H9 (cell line): ENCODE measurements at regions not wholly inside any gene's neighbourhood (a gene's known extent, or its start where the extent isn't known, plus 50 kb on each side); places are given as distances from the start of the nearest gene placed in this dataset.

Source experiments
- DNase-seq: peaks from one replicate; pipeline ENCODE4 v3.0.0-alpha.2; 2017
- H2AFZ ChIP-seq: one replicate; pipeline ENCODE4 v1.6.1; 2013; ENCODE audit warnings: mild to moderate bottlenecking, low read length, control low read depth, moderate library complexity
- H2AK5ac ChIP-seq: 2 replicates; pipeline ENCODE4 v1.6.1; 2013; ENCODE audit warnings: low read length, control low read depth, mixed read lengths; ENCODE audit not compliant: insufficient read length
- H2BK120ac ChIP-seq: one replicate; pipeline ENCODE4 v1.6.1; 2013; ENCODE audit warnings: low read depth, mild to moderate bottlenecking, low read length, control low read depth, inconsistent platforms; ENCODE audit not compliant: poor library complexity, severe bottlenecking
- H2BK12ac ChIP-seq: 2 replicates; pipeline ENCODE4 v1.6.1; 2013; ENCODE audit warnings: low read length, control low read depth, mixed read lengths, low read depth; ENCODE audit not compliant: insufficient read length
- H2BK15ac ChIP-seq: 2 replicates; pipeline ENCODE4 v1.6.1; 2013; ENCODE audit warnings: low read depth, low read length, control low read depth
- H2BK20ac ChIP-seq: one replicate; pipeline ENCODE4 v1.6.1; 2013; ENCODE audit warnings: low read depth, mild to moderate bottlenecking, low read length, control low read depth, inconsistent platforms; ENCODE audit not compliant: poor library complexity, severe bottlenecking
- H2BK5ac ChIP-seq: 2 replicates; pipeline ENCODE4 v1.6.1; 2013; ENCODE audit warnings: low read length, control low read depth, mixed read lengths; ENCODE audit not compliant: insufficient read length
- H3K14ac ChIP-seq: 2 replicates; pipeline ENCODE4 v1.6.1; 2013; ENCODE audit warnings: low read length, control low read depth; ENCODE audit not compliant: insufficient read depth
- H3K18ac ChIP-seq: 2 replicates; pipeline ENCODE4 v1.6.1; 2013; ENCODE audit warnings: low read depth, mild to moderate bottlenecking, mixed read lengths, low read length, control low read depth; ENCODE audit not compliant: insufficient read length
- H3K23ac ChIP-seq: 2 replicates; pipeline ENCODE4 v1.6.1; 2013; ENCODE audit warnings: low read length, control low read depth, mixed read lengths, low read depth; ENCODE audit not compliant: insufficient read length
- H3K23me2 ChIP-seq: 2 replicates; pipeline ENCODE4 v1.6.1; 2013; ENCODE audit warnings: low read depth, mild to moderate bottlenecking, mixed read lengths, low read length, control low read depth; ENCODE audit not compliant: insufficient read length, poor library complexity, severe bottlenecking
- H3K27ac ChIP-seq: 2 replicates; pipeline ENCODE4 v1.5.1; 2013; ENCODE audit warnings: low read length, control low read depth, mixed read lengths, low read depth; ENCODE audit not compliant: insufficient read length
- H3K27me3 ChIP-seq: 2 replicates; pipeline ENCODE4 v1.6.1; 2013; ENCODE audit warnings: low read length, control low read depth, inconsistent platforms; ENCODE audit not compliant: insufficient read depth
- H3K4ac ChIP-seq: 2 replicates; pipeline ENCODE4 v1.6.1; 2013; ENCODE audit warnings: low read depth, mild to moderate bottlenecking, control low read depth, inconsistent platforms, low read length, moderate library complexity
- H3K4me1 ChIP-seq: 2 replicates; pipeline ENCODE4 v1.6.1; 2013; ENCODE audit warnings: low read length, control low read depth, inconsistent platforms; ENCODE audit not compliant: insufficient read depth
- H3K4me2 ChIP-seq: 2 replicates; pipeline ENCODE4 v1.6.1; 2013; ENCODE audit warnings: low read length, control low read depth, mixed read lengths; ENCODE audit not compliant: insufficient read length, insufficient read depth
- H3K56ac ChIP-seq: 2 replicates; pipeline ENCODE4 v1.6.1; 2013; ENCODE audit warnings: low read depth, mild to moderate bottlenecking, mixed read lengths, low read length, control low read depth; ENCODE audit not compliant: insufficient read length
- H3K79me1 ChIP-seq: 2 replicates; pipeline ENCODE4 v1.6.1; 2013; ENCODE audit warnings: low read depth, mild to moderate bottlenecking, moderate library complexity, low read length, control low read depth, inconsistent platforms; ENCODE audit not compliant: insufficient read depth, poor library complexity, severe bottlenecking
- H3K79me2 ChIP-seq: 2 replicates; pipeline ENCODE4 v1.6.1; 2013; ENCODE audit warnings: low read length, control low read depth, inconsistent platforms; ENCODE audit not compliant: insufficient read depth
- H3K9ac ChIP-seq: 2 replicates; pipeline ENCODE4 v1.6.1; 2013; ENCODE audit warnings: low read length, control low read depth, mixed read lengths; ENCODE audit not compliant: insufficient read length; ENCODE audit errors: extremely low read depth
- H3K9me3 ChIP-seq: one replicate; pipeline ENCODE4 v1.6.1; 2013; ENCODE audit warnings: low read depth, low read length, inconsistent platforms; ENCODE audit not compliant: control insufficient read depth
- H3T11ph ChIP-seq: one replicate; pipeline ENCODE4 v1.6.1; 2013; ENCODE audit warnings: mild to moderate bottlenecking, low read length, control low read depth, inconsistent platforms
- H4K20me1 ChIP-seq: one replicate; pipeline ENCODE4 v1.6.1; 2013; ENCODE audit not compliant: control insufficient read depth, insufficient read length, insufficient read depth
- H4K5ac ChIP-seq: 2 replicates; pipeline ENCODE4 v1.6.1; 2013; ENCODE audit warnings: low read depth, mild to moderate bottlenecking, mixed read lengths, low read length, control low read depth; ENCODE audit not compliant: insufficient read length
- H4K8ac ChIP-seq: replicated peaks from 2 replicates; pipeline ENCODE4 v1.6.1; 2013; ENCODE audit warnings: low read length, control low read depth, mixed read lengths, low read depth; ENCODE audit not compliant: insufficient read length
- H4K91ac ChIP-seq: 2 replicates; pipeline ENCODE4 v1.6.1; 2013; ENCODE audit warnings: low read depth, mild to moderate bottlenecking, moderate library complexity, mixed read lengths, low read length, control low read depth; ENCODE audit not compliant: insufficient read length
- H3K27ac Mint-ChIP-seq, 3 experiments: 2 replicates in 2 of 3; 3 replicates in 1 of 3; pipeline ENCODE4 v1.8.0; 2020 to 2021; ENCODE audit warnings: mixed read lengths in 3 of 3, mild to moderate bottlenecking in 1 of 3, moderate library complexity in 1 of 3
- H3K27me3 Mint-ChIP-seq: 2 replicates; pipeline ENCODE4 v1.8.0; 2021; ENCODE audit warnings: low read depth, mild to moderate bottlenecking, moderate library complexity, mixed read lengths
- H3K36me3 Mint-ChIP-seq, 3 experiments: 2 replicates in 2 of 3; 3 replicates in 1 of 3; pipeline ENCODE4 v1.8.0; 2020 to 2021; ENCODE audit warnings: low read depth in 3 of 3, mixed read lengths in 3 of 3; ENCODE audit not compliant: insufficient read depth in 1 of 3
- H3K4me1 Mint-ChIP-seq, 2 experiments: 2 replicates each; pipeline ENCODE4 v1.8.0; 2020; ENCODE audit warnings: mixed read lengths in 2 of 2
- H3K4me3 Mint-ChIP-seq, 2 experiments: 2 replicates in 1 of 2; 3 replicates in 1 of 2; pipeline ENCODE4 v1.8.0; 2020 to 2021; ENCODE audit warnings: mild to moderate bottlenecking in 2 of 2, mixed read lengths in 2 of 2, moderate library complexity in 1 of 2
- H3K9me3 Mint-ChIP-seq, 2 experiments: 2 replicates in 1 of 2; 3 replicates in 1 of 2; pipeline ENCODE4 v1.8.0; 2020; ENCODE audit warnings: mild to moderate bottlenecking in 2 of 2, mixed read lengths in 2 of 2, moderate library complexity in 1 of 2
- CTCF ChIP-seq: fragments of 200-600 bp; sonication (generic); conservative IDR thresholded peaks from 3 replicates; pipeline ENCODE4 v1.8.0; 2021; ENCODE audit warnings: antibody characterized with exemption, mild to moderate bottlenecking
- WGBS: extraction: QIAGEN DNeasy Blood & Tissue Kit; methylation state at CpG from one replicate; pipeline ENCODE4 v1.1.7; 2013; ENCODE audit warnings: missing lambda C conversion rate, low lambda C conversion rate, mixed read lengths; ENCODE audit not compliant: insufficient read length; ENCODE audit errors: extremely low coverage; 5-methylcytosine and 5-hydroxymethylcytosine counted together

- no peak for TF ChIP-seq CTCF
- no peak overlapping the region for H2AK5ac ChIP-seq
- Mint-ChIP-seq H3K4me3 (no peak overlapping the region), H3K27ac (peak overlapping the region in 1 of 3 experiments; percentile 11; a peak in 1 of 7 replicates), H3K27me3 (no peaks in the 10 kb centered on the region), H3K36me3 (no peaks in the 10 kb centered on the region; a peak in 2 of 7 replicates), H3K9me3 (peaks cover 0 to 1% of the 10 kb centered on the region in 2 experiments; a peak in 1 of 5 replicates), H3K4me1 (no peaks in the 10 kb centered on the region; a peak in 1 of 4 replicates)
- no peak overlapping the region for H3K56ac ChIP-seq
- no peak overlapping the region for H2BK15ac ChIP-seq
- H2AFZ ChIP-seq, result no peak overlapping the region
- no peaks in the 10 kb centered on the region for H3K9me3 ChIP-seq
- WGBS, result no CpG with 5 or more reads among the region's 4 CpGs
- H4K8ac ChIP-seq, result no peak overlapping the region
- no peak overlapping the region for H4K91ac ChIP-seq
- no peak overlapping the region for H3K27ac ChIP-seq
- no peak overlapping the region for H2BK5ac ChIP-seq
- H3K79me2 ChIP-seq, result no peaks in the 10 kb centered on the region
- no peak overlapping the region for H2BK120ac ChIP-seq
- no peaks in the 10 kb centered on the region for H3K23me2 ChIP-seq
- H3K23ac ChIP-seq, result no peak overlapping the region
- H3K79me1 ChIP-seq, result no peaks in the 10 kb centered on the region
- no peaks in the 10 kb centered on the region for H3K27me3 ChIP-seq
- H2BK12ac ChIP-seq, result no peak overlapping the region
- no peak overlapping the region for H3K14ac ChIP-seq
- no peaks in the 10 kb centered on the region for H3K4me1 ChIP-seq
- no peak overlapping the region for H3K4me2 ChIP-seq
- H4K5ac ChIP-seq, result no peak overlapping the region
- no peak overlapping the region for H3K18ac ChIP-seq
- no peak overlapping the region for H2BK20ac ChIP-seq
- DNase-seq, result no peak
- H3K9ac ChIP-seq, result no peak overlapping the region
- no peaks in the 10 kb centered on the region for H4K20me1 ChIP-seq
- no peak overlapping the region for H3K4ac ChIP-seq
- H3T11ph ChIP-seq, result no peak overlapping the region
These were observed 110.9 kb upstream of the ROBO1 start for GRCh38 chr3:79878708-79879107.
